Neuronal stem cell (in vitro differentiated cells): ENCODE measurements at regions not wholly inside any gene's neighbourhood (a gene's known extent, or its start where the extent isn't known, plus 50 kb on each side); places are given as distances from the start of the nearest gene placed in this dataset.

Source experiments
- DNase-seq: peaks from one replicate; pipeline ENCODE4 v3.0.0-alpha.2; 2013; ENCODE audit warnings: low spot score
- H2AFZ ChIP-seq: one replicate; pipeline ENCODE4 v1.6.1; 2013; ENCODE audit warnings: mild to moderate bottlenecking, low read length, inconsistent platforms
- H2AK5ac ChIP-seq: 2 replicates; pipeline ENCODE4 v1.6.1; 2013; ENCODE audit warnings: low read depth, mild to moderate bottlenecking, inconsistent platforms, low read length, moderate library complexity, mixed read lengths
- H2BK120ac ChIP-seq: 2 replicates; pipeline ENCODE4 v1.6.1; 2013; ENCODE audit warnings: low read depth, mild to moderate bottlenecking, inconsistent platforms, low read length, moderate library complexity, mixed read lengths
- H2BK12ac ChIP-seq: one replicate; pipeline ENCODE4 v1.6.1; 2013; ENCODE audit warnings: low read length, inconsistent platforms
- H2BK15ac ChIP-seq: 2 replicates; pipeline ENCODE4 v1.6.1; 2013; ENCODE audit warnings: mild to moderate bottlenecking, low read length, inconsistent platforms, mixed read lengths
- H2BK5ac ChIP-seq: one replicate; pipeline ENCODE4 v1.6.1; 2013; ENCODE audit warnings: inconsistent platforms, mild to moderate bottlenecking, low read length, moderate library complexity
- H3K14ac ChIP-seq: one replicate; pipeline ENCODE4 v1.6.1; 2013; ENCODE audit warnings: low read length, inconsistent platforms
- H3K18ac ChIP-seq: 2 replicates; pipeline ENCODE4 v1.6.1; 2013; ENCODE audit warnings: low read length, inconsistent platforms
- H3K23ac ChIP-seq: 2 replicates; pipeline ENCODE4 v1.6.1; 2013; ENCODE audit warnings: low read depth, mild to moderate bottlenecking, mixed read lengths, low read length, inconsistent platforms; ENCODE audit not compliant: poor library complexity
- H3K27ac ChIP-seq: replicated peaks from 3 replicates; pipeline ENCODE4 v1.5.1; 2013; ENCODE audit warnings: low read length, inconsistent platforms
- H3K27me3 ChIP-seq, 3 experiments: 2 replicates each; pipeline ENCODE4 v1.6.1; 2013; ENCODE audit warnings: low read length in 3 of 3, mild to moderate bottlenecking in 2 of 3, inconsistent platforms in 1 of 3, low read depth in 1 of 3, mixed read lengths in 1 of 3, moderate library complexity in 1 of 3; ENCODE audit not compliant: control insufficient read depth in 3 of 3, insufficient read depth in 3 of 3
- H3K36me3 ChIP-seq, 2 donors: replicated peaks in 1 of 2; 2 replicates each; pipeline ENCODE4 v1.6.1; 2013; ENCODE audit warnings: low read length in 2 of 2; ENCODE audit not compliant: control insufficient read depth in 2 of 2, insufficient read depth in 2 of 2
- H3K4ac ChIP-seq: 2 replicates; pipeline ENCODE4 v1.6.1; 2013; ENCODE audit warnings: inconsistent platforms, mild to moderate bottlenecking, low read length, moderate library complexity
- H3K4me1 ChIP-seq, 2 donors: 1 replicate in 1 of 2; 2 replicates in 1 of 2; pipeline ENCODE4 v1.6.1; 2013; ENCODE audit warnings: low read length in 2 of 2, low read depth in 1 of 2; ENCODE audit not compliant: control insufficient read depth in 2 of 2, insufficient read depth in 1 of 2
- H3K4me2 ChIP-seq: one replicate; pipeline ENCODE4 v1.6.1; 2013; ENCODE audit warnings: mild to moderate bottlenecking, low read length, inconsistent platforms; ENCODE audit not compliant: insufficient read depth, poor library complexity, severe bottlenecking
- H3K4me3 ChIP-seq, 2 donors: 2 replicates each; pipeline ENCODE4 v1.5.1; 2013; ENCODE audit warnings: low read length in 2 of 2, mild to moderate bottlenecking in 2 of 2, inconsistent platforms in 1 of 2, moderate library complexity in 1 of 2
- H3K79me1 ChIP-seq: one replicate; pipeline ENCODE4 v1.6.1; 2013; ENCODE audit warnings: low read depth, mild to moderate bottlenecking, inconsistent platforms, low read length, moderate library complexity
- H3K9ac ChIP-seq: one replicate; pipeline ENCODE4 v1.6.1; 2013; ENCODE audit warnings: mild to moderate bottlenecking, low read depth, low read length, inconsistent platforms; ENCODE audit not compliant: poor library complexity
- H3K9me3 ChIP-seq, 2 donors: replicated peaks in 1 of 2; 2 replicates each; pipeline versions ENCODE3 to v1.6.1; 2013; ENCODE audit warnings: low read length in 2 of 2, mild to moderate bottlenecking in 2 of 2, inconsistent platforms in 1 of 2, low read depth in 1 of 2, mixed read lengths in 1 of 2, moderate library complexity in 1 of 2; ENCODE audit not compliant: control insufficient read depth in 2 of 2, insufficient read depth in 1 of 2
- H4K8ac ChIP-seq: one replicate; pipeline ENCODE4 v1.6.1; 2013; ENCODE audit warnings: low read depth, mild to moderate bottlenecking, inconsistent platforms, low read length, moderate library complexity
- H4K91ac ChIP-seq: one replicate; pipeline ENCODE4 v1.6.1; 2013; ENCODE audit warnings: low read length, low read depth, mild to moderate bottlenecking, inconsistent platforms; ENCODE audit not compliant: poor library complexity
- WGBS, 2 donors: extraction: QIAGEN DNeasy Blood & Tissue Kit; methylation state at CpG; one replicate each; pipeline ENCODE4 v1.1.7; 2013; ENCODE audit warnings: missing lambda C conversion rate in 2 of 2, mixed read lengths in 1 of 2; ENCODE audit not compliant: insufficient read length in 2 of 2, insufficient replicate concordance in 1 of 2; ENCODE audit errors: extremely low coverage in 2 of 2; 5-methylcytosine and 5-hydroxymethylcytosine counted together

DNA sequence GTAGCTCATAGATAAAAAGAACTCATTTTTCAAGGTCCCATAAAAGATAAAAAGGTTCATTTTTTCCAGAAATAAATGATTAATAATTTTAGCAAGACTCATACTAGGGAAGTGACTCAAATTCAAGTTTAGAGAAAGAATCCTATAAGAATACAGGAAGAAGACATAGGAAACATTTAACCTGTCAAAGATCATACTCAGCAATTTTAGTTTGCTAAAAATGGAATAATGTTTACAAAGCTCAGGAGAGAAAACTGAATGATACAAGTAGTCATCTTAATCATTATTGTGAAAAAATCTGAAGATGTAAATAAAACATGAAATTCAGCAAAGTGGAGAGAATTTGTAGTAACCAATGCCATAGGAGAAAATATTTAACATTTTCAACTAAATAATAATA is 926.6 kb downstream of the TBC1D32 start:
- no peak overlapping the region for H2BK15ac ChIP-seq
- H3K4ac ChIP-seq, result no peak overlapping the region
- H3K36me3 ChIP-seq, result no peaks in the 10 kb centered on the region
- H3K27me3 ChIP-seq, result no peaks in the 10 kb centered on the region
- H3K9ac ChIP-seq, result no peak overlapping the region
- no peak overlapping the region for H3K27ac ChIP-seq
- H2AK5ac ChIP-seq, result no peak overlapping the region
- H3K4me3 ChIP-seq, result no peak overlapping the region
- H3K4me2 ChIP-seq, result no peak overlapping the region
- no peak overlapping the region for H2BK5ac ChIP-seq
- H2BK12ac ChIP-seq, result no peak overlapping the region
- H3K14ac ChIP-seq, result no peak overlapping the region
- H4K91ac ChIP-seq, result no peak overlapping the region
- H3K4me1 ChIP-seq, result no peaks in the 10 kb centered on the region
- no peak for DNase-seq
- H3K18ac ChIP-seq, result no peak overlapping the region
- H2BK120ac ChIP-seq, result no peak overlapping the region
- no peak overlapping the region for H4K8ac ChIP-seq
- H2AFZ ChIP-seq, result no peak overlapping the region
- no peak overlapping the region for H3K23ac ChIP-seq
- H3K79me1 ChIP-seq, result no peaks in the 10 kb centered on the region
- no peaks in the 10 kb centered on the region for H3K9me3 ChIP-seq

DNA sequence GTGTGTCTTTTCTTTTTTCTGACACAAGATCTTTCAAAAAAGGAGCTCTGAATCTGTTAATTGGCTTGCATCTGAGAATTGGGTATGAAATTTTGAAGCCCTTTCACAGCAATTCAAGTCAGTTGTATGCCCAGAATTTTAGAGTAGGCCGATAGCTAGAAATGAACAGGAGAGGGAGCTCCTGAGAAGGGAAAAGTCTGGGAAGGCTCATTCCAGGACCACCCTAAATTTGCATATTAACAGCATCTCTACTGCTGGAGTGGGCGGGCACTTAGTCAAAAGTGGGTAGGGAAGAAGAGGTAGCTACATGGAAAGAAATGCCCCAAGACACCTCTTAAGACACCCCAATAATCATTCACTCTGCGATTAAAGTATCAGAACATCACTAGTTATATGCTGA is 928.3 kb downstream of the TBC1D32 start:
- no peaks in the 10 kb centered on the region for H3K36me3 ChIP-seq
- no peak overlapping the region for H2BK5ac ChIP-seq
- H3K79me1 ChIP-seq, result no peaks in the 10 kb centered on the region
- H3K27me3 ChIP-seq, result no peaks in the 10 kb centered on the region
- H3K4ac ChIP-seq, result no peak overlapping the region
- H2BK12ac ChIP-seq, result no peak overlapping the region
- H3K23ac ChIP-seq, result no peak overlapping the region
- no peak for DNase-seq
- whole genome bisulfite sequencing, 2 donors, result no CpG with 5 or more reads among the region's 3 CpGs
- H4K8ac ChIP-seq, result no peak overlapping the region
- no peak overlapping the region for H3K9ac ChIP-seq
- no peaks in the 10 kb centered on the region for H3K9me3 ChIP-seq
- H2BK120ac ChIP-seq, result no peak overlapping the region
- H4K91ac ChIP-seq, result no peak overlapping the region
- H2AK5ac ChIP-seq, result no peak overlapping the region
- H3K27ac ChIP-seq, result no peak overlapping the region
- no peak overlapping the region for H2AFZ ChIP-seq
- H3K4me2 ChIP-seq, result no peak overlapping the region
- no peak overlapping the region for H3K4me3 ChIP-seq
- H3K18ac ChIP-seq, result no peak overlapping the region
- H3K4me1 ChIP-seq, result no peaks in the 10 kb centered on the region
- H2BK15ac ChIP-seq, result no peak overlapping the region
- no peak overlapping the region for H3K14ac ChIP-seq

DNA sequence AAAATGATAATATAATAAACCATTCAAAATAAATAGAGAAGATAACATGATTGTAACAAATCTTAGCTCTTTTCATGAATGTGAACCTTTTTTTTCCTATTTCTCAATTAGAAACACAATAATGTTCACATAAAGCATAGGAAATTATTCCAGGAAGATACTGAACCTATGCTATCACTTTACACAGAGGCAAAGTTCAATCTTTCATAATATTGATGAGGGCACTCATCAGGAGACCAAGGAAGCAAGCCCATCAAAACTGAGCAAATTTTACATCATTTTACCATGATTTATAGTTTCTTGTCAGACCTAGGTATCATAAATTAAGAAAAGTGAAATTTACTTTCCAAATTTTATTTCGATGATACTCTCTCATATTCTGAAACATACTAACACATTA is 938.5 kb downstream of the TBC1D32 start:
- H3K36me3 ChIP-seq, result no peaks in the 10 kb centered on the region
- H2BK120ac ChIP-seq, result no peak overlapping the region
- H3K27me3 ChIP-seq, result no peaks in the 10 kb centered on the region
- no peak overlapping the region for H4K91ac ChIP-seq
- H3K4ac ChIP-seq, result no peak overlapping the region
- H3K23ac ChIP-seq, result no peak overlapping the region
- no peaks in the 10 kb centered on the region for H3K79me1 ChIP-seq
- no peak overlapping the region for H2AK5ac ChIP-seq
- H3K9me3 ChIP-seq, result no peaks in the 10 kb centered on the region
- no peak overlapping the region for H4K8ac ChIP-seq
- H3K18ac ChIP-seq, result no peak overlapping the region
- no peak overlapping the region for H2BK15ac ChIP-seq
- no peak overlapping the region for H2BK12ac ChIP-seq
- WGBS, 2 donors, result no CpG with 5 or more reads among the region's 1 CpG
- H3K27ac ChIP-seq, result no peak overlapping the region
- H2AFZ ChIP-seq, result no peak overlapping the region
- no peak overlapping the region for H3K14ac ChIP-seq
- no peak overlapping the region for H3K4me2 ChIP-seq
- H3K9ac ChIP-seq, result no peak overlapping the region
- no peaks in the 10 kb centered on the region for H3K4me1 ChIP-seq
- H3K4me3 ChIP-seq, result no peak overlapping the region
- DNase-seq, result no peak
- H2BK5ac ChIP-seq, result no peak overlapping the region

DNA sequence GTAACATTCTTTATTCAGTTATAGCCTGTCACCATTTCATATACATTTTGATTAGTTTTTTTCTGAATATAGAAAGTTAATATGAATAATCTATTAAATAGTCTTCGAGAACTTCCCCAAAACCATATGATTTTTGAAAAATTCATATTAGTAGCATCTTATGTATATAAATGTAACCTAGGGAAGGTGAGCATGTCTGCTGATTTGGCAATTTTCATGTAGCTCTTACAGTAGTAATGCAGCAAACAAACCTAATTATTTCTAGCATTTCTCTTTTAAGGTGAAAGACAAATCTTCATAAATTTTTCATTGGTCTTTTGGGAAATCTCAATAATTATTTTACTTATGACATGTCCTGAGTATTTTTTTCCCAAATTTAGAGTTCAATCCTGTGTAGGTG is 939.0 kb downstream of the TBC1D32 start:
- Histone ChIP-seq H4K8ac (no peak overlapping the region), H3K4me1 (no peaks in the 10 kb centered on the region), H2BK5ac (no peak overlapping the region), H3K27me3 (no peaks in the 10 kb centered on the region), H2AFZ (no peak overlapping the region), H3K27ac (no peak overlapping the region), H3K9ac (no peak overlapping the region), H3K36me3 (no peaks in the 10 kb centered on the region), H3K23ac (no peak overlapping the region), H3K4me3 (no peak overlapping the region), H3K79me1 (no peaks in the 10 kb centered on the region), H3K4ac (no peak overlapping the region), H2BK12ac (no peak overlapping the region), H2AK5ac (no peak overlapping the region), H3K14ac (no peak overlapping the region), H2BK15ac (no peak overlapping the region), H3K9me3 (no peaks in the 10 kb centered on the region), H3K18ac (no peak overlapping the region), H4K91ac (no peak overlapping the region), H3K4me2 (no peak overlapping the region), H2BK120ac (no peak overlapping the region)
- no peak for DNase-seq
- WGBS, 2 donors, result no CpG with 5 or more reads among the region's 1 CpG
